GM19238 (cell line): ENCODE measurements at regions not wholly inside any gene's neighbourhood (a gene's known extent, or its start where the extent isn't known, plus 50 kb on each side); places are given as distances from the start of the nearest gene placed in this dataset.
"Not testable (repeated sequence)": the region's sequence is repeated elsewhere in the genome, so short reads cannot be mapped to it uniquely, and the experiment has no call there.

Experiments
- DNase-seq: peaks from one replicate; pipeline ENCODE4 v3.0.0; 2011; ENCODE audit warnings: low spot score; ENCODE audit not compliant: insufficient read length

DNA sequence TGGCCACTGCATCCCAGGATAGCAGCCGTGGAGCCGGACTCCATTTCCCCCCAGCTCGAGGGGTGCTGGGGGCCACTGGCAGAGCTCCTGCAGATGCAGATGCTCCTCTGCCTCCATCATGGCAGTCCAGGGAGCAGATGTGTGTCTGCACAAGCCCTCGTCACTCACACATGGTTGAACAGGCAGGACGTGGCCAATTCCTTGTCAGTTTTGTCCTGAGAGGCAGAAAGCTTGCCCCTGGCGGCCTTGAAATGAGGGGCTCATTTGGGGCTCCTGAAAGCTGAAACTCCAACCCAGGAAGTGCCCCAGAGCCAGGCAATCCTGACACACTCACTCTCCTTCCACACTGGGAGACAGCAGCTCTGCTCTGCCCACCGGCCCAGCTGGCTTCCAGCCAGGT lies 100.9 kb upstream of the C14orf180 start:
- DNase-seq: no peak

DNA sequence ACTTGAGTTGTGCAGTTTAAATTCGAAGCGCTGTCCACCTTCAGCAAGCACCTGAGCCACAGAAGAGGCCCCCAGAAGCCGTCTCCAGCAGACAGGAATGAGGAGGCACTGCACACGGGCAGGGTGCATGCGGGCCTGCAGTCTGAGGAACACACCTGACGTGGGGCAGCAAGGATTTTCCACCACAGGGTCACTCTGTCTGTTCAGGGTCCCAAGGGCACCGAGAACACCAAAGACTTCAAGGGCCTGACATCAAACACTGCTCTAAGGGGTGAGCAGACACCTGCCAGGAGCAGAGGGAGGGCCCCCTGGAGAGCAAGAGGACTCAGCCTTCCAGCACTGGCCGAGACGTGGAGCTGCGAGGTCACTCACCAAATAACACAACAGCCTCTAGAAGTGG lies 99.7 kb upstream of the C14orf180 start:
- DNase-seq: no peak

GRCh38 chr14:104481323-104481722 lies 98.2 kb upstream of the C14orf180 start:
- DNase-seq: no peak

DNA sequence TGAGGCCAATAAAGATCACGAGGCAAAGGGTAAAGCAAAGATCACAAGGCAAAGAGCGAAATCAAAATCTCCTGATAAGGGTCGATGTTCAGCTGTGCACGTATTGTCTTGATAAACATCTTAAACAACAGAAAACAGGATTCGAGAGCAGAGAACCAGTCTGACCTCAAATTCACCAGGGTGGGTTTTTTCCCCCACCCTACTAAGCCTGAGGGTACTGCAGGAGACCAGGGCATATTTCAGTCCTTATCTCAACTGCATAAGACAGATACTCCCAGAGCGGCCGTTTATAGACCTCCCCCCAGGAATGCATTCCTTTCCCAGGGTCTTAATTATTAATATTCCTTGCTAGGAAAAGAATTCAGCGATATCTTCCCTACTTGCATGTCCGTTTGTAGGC lies 97.5 kb upstream of the C14orf180 start:
- not testable (repeated sequence) for DNase-seq

GRCh38 chr14:104486222-104486923 lies 93.2 kb upstream of the C14orf180 start:
- no peak for DNase-seq

DNA sequence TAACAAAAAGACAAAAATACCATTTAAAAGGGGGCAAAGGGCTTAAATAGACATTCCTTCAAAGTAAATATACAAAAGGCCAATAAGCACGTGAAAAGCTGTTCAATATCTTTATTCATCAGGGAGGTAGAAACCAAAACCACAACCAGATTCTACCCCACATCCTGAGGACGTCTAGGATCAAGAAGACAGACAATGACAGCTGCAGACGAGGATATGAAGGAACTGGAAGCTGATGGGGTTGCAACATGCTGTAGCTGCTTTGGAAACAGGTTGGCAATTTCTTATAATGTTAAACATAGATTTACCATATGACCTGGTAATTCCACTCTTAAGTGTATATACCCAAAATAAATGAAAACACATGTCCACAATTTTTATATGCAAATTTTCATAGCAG lies 85.1 kb upstream of the C14orf180 start:
- no peak for DNase-seq

DNA sequence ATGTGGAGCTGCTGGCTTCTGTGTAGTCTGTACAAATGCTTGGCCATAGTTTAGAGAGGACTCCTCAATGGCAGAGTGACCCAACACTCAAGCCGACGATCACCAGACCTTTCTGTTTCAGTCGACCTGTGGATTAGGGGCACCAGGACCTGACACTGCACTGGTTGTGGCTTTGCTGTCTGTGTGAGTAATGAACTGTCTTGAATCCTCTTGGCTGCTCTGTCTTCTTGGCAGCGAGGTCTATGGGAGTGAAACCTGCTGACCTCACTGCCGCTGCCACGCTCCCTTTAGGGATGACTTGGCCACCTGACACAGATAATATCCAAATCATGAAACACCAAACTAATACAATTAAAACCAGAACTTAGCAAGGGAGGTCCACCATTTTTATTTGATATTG lies 83.5 kb upstream of the C14orf180 start:
- DNase-seq: no peak

DNA sequence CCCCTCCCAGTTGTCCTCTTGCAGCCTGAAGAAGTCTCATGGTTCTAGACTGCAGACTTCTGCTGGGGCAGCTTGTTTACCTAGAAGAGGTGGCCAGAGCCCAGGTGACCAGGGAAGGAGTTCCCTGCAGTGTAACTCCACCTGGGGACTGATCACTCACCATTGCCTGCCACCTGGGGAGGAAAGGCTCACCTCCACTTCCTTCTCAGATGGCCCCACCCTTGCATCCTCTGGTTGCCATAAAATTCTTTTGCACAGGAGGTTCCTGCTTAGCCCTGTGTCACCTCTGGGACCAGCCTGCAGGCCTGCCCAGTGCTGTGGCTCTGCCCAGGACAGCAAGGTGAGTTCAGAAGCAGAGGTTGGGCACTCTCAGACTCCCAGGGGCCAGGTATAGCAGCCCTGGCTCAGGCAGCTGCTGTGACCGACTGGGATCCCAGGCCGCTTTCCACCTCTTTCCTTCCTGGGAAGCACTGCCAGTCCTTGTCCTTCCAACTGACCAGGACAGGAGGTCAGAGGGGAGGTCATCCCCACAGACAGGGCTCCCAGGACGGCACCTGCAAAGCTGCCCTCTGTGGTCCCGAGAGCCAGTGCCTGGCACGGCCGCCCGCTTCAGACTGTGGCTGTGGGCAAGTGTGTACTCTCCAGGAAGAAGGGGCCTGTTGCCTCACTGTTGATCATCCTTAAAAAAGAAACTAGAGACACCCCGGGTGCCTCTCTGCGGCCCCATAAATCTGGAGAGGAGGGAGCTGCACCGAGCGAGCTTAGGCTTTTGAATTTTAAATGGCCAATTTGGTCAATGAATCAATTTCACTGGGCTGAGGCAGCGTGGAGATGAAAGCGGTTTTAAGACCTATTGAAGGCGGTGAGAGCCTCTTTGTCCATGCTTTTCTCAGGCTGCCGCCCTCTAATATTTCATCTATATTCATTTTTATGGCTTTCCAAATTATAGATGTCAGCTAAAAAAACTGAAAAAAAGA lies 79.5 kb upstream of the C14orf180 start:
- no peak for DNase-seq

GRCh38 chr14:104502060-104502459 lies 77.5 kb upstream of the C14orf180 start:
- no peak for DNase-seq

GRCh38 chr14:104503691-104504090 lies 75.9 kb upstream of the C14orf180 start:
- no peak for DNase-seq

GRCh38 chr14:104504172-104504735 lies 75.3 kb upstream of the C14orf180 start:
- DNase-seq: no peak

DNA sequence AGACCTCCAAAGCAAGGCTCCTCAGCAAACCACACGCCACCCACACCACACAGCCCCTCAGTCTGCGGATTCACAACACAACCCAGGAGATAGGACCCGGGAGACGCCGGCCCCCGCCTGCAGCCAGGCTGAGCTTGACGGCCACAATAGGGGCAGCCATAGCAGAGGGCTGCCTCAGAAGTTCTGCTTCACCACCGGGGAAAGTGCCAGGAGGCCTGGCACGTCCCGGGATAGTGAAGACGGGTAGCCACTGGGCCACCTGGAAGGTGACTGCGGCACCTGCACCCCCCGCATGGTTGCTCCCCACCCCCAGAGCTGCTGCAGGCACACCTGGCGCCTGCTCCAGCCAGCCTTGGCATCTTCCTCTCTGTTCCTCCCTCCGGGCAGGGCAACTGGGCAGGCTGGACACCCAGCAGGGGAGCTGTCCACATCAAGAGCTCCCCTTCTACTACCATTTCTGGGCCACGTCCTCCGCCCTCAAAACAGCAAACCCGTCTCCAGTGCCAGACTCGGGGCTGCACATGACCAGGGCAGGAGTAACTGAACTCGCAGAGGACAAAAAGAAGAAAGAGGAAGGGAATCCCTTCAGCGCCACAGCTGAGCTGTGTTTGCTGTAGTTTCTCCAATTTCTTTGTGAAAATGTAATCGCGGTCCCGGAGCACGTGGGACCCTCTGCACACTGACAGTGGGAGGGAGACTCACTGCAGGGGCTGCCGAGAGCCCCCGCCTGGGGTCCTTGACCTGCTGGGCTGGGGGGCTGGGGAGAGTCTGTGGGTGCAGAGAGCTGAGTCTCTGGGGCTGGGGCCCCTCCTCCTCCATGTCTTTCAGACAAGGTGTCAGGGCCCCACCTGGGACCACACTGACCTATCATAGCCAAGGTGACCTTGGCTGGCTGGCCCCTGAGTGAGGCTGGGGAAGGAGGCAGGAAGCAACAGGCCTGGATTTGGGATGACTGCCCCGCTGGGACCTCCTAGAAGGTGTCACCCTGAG lies 74.2 kb upstream of the C14orf180 start:
- DNase-seq: no peak

DNA sequence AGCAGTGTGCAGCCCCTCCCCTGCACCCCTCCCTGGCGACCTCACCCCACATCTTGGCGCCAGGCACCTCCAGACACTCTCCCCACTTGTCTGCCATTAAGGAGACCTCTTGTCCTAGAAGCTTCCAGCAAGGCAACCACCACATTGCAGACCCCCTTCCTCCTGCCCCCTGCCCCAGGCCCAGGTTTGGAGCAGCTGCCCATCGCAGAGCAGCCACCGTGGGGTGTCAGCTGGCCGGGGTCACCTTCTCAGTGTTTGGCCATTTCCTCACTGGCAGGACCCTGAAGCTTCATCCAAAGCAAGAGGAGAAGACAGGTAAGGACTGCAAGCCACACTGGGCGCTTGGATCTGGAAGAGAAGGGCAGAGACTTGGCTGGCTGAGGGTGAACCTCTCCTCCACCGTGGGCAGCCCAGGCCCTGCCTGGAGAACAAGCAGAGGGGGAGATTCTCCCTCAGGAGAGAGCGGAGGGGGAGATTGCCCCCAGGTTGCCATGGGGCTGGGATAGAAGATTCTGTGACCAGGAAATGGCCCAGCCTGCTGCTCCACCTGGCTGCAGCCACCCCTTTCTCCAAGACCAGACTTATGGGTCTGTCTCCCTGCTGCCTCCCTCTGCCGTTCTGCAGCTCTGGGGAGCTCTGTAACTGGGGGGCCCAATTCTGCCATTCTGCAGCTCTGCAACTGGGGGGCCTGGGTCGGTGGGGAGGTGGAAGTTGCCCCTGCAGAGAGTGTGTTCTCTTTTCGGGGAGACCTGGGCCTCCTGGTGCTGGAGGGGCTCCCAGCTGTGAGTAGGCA lies 72.9 kb upstream of the C14orf180 start:
- DNase-seq: no peak

- no peak for DNase-seq
Observed at GRCh38 chr14:104507443-104507842, 72.1 kb upstream of the C14orf180 start.

GRCh38 chr14:104509673-104510072 lies 69.9 kb upstream of the C14orf180 start:
- DNase-seq: no peak

- DNase-seq: no peak
Observed at GRCh38 chr14:104510216-104510615, 69.3 kb upstream of the C14orf180 start.

GRCh38 chr14:104510794-104511611 lies 68.6 kb upstream of the C14orf180 start:
- DNase-seq: no peak

DNA sequence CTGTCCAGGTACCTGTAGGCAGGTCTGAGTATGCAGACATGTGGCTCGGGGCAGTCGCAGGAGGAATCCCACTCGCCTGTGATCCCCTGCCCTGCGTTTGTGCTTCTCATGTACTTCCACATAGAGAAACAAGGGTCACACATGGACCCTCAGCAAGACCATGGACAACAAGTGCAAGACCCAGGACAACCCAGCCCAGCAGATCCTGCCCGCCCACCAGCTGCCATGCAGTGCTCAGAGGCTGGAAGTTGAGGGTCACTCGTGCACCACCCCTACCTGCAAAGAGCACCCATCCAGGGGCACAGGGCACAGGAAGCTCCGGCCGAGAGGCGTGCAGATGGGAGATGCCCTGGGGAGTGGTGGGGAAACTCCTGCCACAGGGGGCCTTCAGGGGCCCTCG lies 67.5 kb upstream of the C14orf180 start:
- DNase-seq: no peak
